Stimulated activated naive B cell treated with anti-CD40 and anti-IgM and Interleukin-4, amounts not matched to agents 10 μg/mL and 1 μg/mL and 100 μg/mL, for 72 hours (primary cell): ENCODE measurements at regions not wholly inside any gene's neighbourhood (a gene's known extent, or its start where the extent isn't known, plus 50 kb on each side); places are given as distances from the start of the nearest gene placed in this dataset.

ENCODE experiments used
- ATAC-seq, 2 donors: fragments of 150-1000 bp; cut with Tn5 transposase; replicated peaks; 2 replicates each; pipeline ENCODE4 v1.10.0; 2021; ENCODE audit warnings: moderate library complexity in 1 of 2
- DNase-seq: peaks from one replicate; pipeline ENCODE4 v3.0.0; 2021
- H3K27ac Mint-ChIP-seq: one replicate; pipeline ENCODE4 v1.8.0; 2022; ENCODE audit warnings: mild to moderate bottlenecking, mixed read lengths
- H3K27me3 Mint-ChIP-seq, 2 donors: one replicate each; pipeline ENCODE4 v1.8.0; 2022; ENCODE audit warnings: mixed read lengths in 2 of 2
- H3K36me3 Mint-ChIP-seq, 2 donors: one replicate each; pipeline ENCODE4 v1.8.0; 2022; ENCODE audit warnings: mixed read lengths in 2 of 2, mild to moderate bottlenecking in 1 of 2
- H3K4me1 Mint-ChIP-seq, 2 donors: one replicate each; pipeline ENCODE4 v1.8.0; 2022; ENCODE audit warnings: mixed read lengths in 2 of 2, mild to moderate bottlenecking in 1 of 2
- H3K4me3 Mint-ChIP-seq, 2 donors: one replicate each; pipeline ENCODE4 v1.8.0; 2022; ENCODE audit warnings: mild to moderate bottlenecking in 2 of 2, mixed read lengths in 2 of 2, moderate library complexity in 1 of 2
- H3K9me3 Mint-ChIP-seq, 2 donors: one replicate each; pipeline ENCODE4 v1.8.0; 2022; ENCODE audit warnings: mixed read lengths in 2 of 2, mild to moderate bottlenecking in 1 of 2

- H3K36me3 Mint-ChIP-seq: no peaks in the 10 kb centered on the region
- peaks cover 10 to 14% of the 10 kb centered on the region in 2 donors for H3K27me3 Mint-ChIP-seq
- no peaks in the 10 kb centered on the region for H3K9me3 Mint-ChIP-seq
- no peak overlapping the region for H3K27ac Mint-ChIP-seq
- peaks cover 2 to 5% of the 10 kb centered on the region in 2 donors for H3K4me1 Mint-ChIP-seq
- ATAC-seq (no peak), DNase-seq (no peak)
- H3K4me3 Mint-ChIP-seq: no peak overlapping the region
Measured at GRCh38 chr3:30368978-30369377, 237.4 kb upstream of the TGFBR2 start.

GRCh38 chr3:30370681-30371271, 235.6 kb upstream of the TGFBR2 start:
- DNase-seq (no peak), ATAC-seq (no peak)
- no peak overlapping the region for H3K27ac Mint-ChIP-seq
- H3K36me3 Mint-ChIP-seq: no peaks in the 10 kb centered on the region
- peaks cover 10 to 14% of the 10 kb centered on the region in 2 donors for H3K27me3 Mint-ChIP-seq
- peaks cover 2 to 5% of the 10 kb centered on the region in 2 donors for H3K4me1 Mint-ChIP-seq
- H3K4me3 Mint-ChIP-seq: no peak overlapping the region
- H3K9me3 Mint-ChIP-seq: no peaks in the 10 kb centered on the region

DNA sequence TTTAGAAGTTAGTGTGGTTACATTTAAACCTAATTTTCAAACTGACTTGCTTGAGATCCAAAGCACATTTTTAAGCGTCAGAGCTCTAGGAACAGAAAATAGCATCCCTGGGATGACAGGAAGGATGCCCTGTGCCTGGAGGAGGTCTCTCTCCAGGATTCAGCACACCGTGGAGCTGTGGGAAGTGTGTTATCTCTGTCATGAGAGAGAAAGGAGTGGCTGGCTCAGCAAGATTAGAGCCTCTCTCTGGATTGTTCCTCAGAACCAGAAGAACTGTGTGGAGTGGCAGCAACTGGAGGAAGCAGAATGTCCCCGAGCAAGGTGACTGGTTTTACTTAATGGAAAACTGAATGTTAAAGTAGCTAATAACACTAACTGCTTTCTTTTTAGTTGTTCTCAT, 233.6 kb upstream of the TGFBR2 start:
- H3K4me3 Mint-ChIP-seq: no peak overlapping the region
- no peaks in the 10 kb centered on the region for H3K9me3 Mint-ChIP-seq
- H3K27me3 Mint-ChIP-seq: peaks cover 10 to 14% of the 10 kb centered on the region in 2 donors
- H3K4me1 Mint-ChIP-seq: peaks cover 2 to 5% of the 10 kb centered on the region in 2 donors
- ATAC-seq (no peak), DNase-seq (no peak)
- no peak overlapping the region for H3K27ac Mint-ChIP-seq
- no peaks in the 10 kb centered on the region for H3K36me3 Mint-ChIP-seq

GRCh38 chr3:30384546-30385072, 221.8 kb upstream of the TGFBR2 start:
- no peak for DNase-seq
- H3K9me3 Mint-ChIP-seq: peaks cover 3 to 4% of the 10 kb centered on the region in 2 donors
- peaks cover 7 to 9% of the 10 kb centered on the region in 2 donors for H3K36me3 Mint-ChIP-seq
- ATAC-seq: no peak
- no peak overlapping the region for H3K4me3 Mint-ChIP-seq
- peaks cover 6 to 12% of the 10 kb centered on the region in 2 donors for H3K4me1 Mint-ChIP-seq
- H3K27me3 Mint-ChIP-seq: peaks cover 0 to 4% of the 10 kb centered on the region in 2 donors
- H3K27ac Mint-ChIP-seq: no peak overlapping the region

DNA sequence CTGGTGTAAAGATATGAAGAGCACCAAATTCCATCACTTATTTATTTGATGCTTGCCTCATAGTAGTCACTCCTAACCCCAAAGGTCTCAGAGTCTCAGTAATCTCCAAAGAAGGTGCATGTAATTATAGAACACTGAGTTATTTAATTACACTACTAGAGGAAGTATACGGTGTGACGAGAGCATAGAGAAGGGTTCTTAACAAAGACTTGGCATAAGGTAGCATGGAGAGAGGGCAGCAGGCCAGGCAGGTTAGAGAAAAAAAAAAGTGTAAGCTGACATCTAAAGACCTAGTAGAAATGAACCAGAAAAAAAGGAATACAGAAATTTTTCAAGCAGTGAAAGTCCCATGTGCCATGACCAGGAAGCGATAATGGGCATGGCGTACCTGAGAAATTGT, 213.3 kb upstream of the TGFBR2 start:
- no peak overlapping the region for H3K4me3 Mint-ChIP-seq
- H3K9me3 Mint-ChIP-seq: peaks cover 0 to 3% of the 10 kb centered on the region in 2 donors
- no peak for ATAC-seq
- DNase-seq: no peak
- H3K27me3 Mint-ChIP-seq: no peaks in the 10 kb centered on the region
- peaks cover 0 to 1% of the 10 kb centered on the region in 2 donors for H3K4me1 Mint-ChIP-seq
- H3K27ac Mint-ChIP-seq: no peak overlapping the region
- no peaks in the 10 kb centered on the region for H3K36me3 Mint-ChIP-seq

DNA sequence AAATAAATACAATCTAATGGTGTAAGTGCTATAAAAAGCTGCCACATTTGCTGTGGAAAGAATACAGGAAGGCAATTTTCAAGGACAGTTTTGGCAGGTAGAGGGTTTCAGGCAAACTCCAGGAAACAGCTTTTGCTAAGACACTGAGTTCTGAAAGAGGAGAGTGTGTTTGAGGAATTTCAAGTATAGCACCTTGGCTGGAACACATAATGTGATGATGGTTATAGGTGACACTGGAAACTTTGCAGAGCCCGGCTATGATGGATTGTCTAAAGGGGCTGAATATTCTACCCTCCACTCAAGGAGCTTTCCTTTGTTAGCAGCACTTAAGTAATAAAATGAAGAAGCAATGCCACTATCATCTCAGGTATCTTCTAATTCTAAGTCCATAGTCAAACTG, 209.4 kb upstream of the TGFBR2 start:
- no peaks in the 10 kb centered on the region for H3K27me3 Mint-ChIP-seq
- peaks cover 0 to 3% of the 10 kb centered on the region in 2 donors for H3K9me3 Mint-ChIP-seq
- ATAC-seq: no peak
- peaks cover 0 to 6% of the 10 kb centered on the region in 2 donors for H3K4me1 Mint-ChIP-seq
- no peak overlapping the region for H3K4me3 Mint-ChIP-seq
- DNase-seq: no peak
- no peaks in the 10 kb centered on the region for H3K36me3 Mint-ChIP-seq
- H3K27ac Mint-ChIP-seq: no peak overlapping the region

- Mint-ChIP-seq H3K4me1 (peaks cover 0 to 6% of the 10 kb centered on the region in 2 donors), H3K36me3 (no peaks in the 10 kb centered on the region), H3K27me3 (no peaks in the 10 kb centered on the region), H3K9me3 (peaks cover 0 to 3% of the 10 kb centered on the region in 2 donors), H3K27ac (no peak overlapping the region), H3K4me3 (no peak overlapping the region)
- ATAC-seq: no peak
- DNase-seq: no peak
Measured at GRCh38 chr3:30399394-30400181, 206.8 kb upstream of the TGFBR2 start.

- Mint-ChIP-seq H3K27ac (no peak overlapping the region), H3K36me3 (no peaks in the 10 kb centered on the region), H3K4me3 (no peak overlapping the region), H3K9me3 (peaks cover 0 to 2% of the 10 kb centered on the region in 2 donors), H3K4me1 (peaks cover 0 to 6% of the 10 kb centered on the region in 2 donors), H3K27me3 (no peaks in the 10 kb centered on the region)
- DNase-seq: no peak
- ATAC-seq: no peak
Measured at GRCh38 chr3:30400926-30401325, 205.5 kb upstream of the TGFBR2 start.

DNA sequence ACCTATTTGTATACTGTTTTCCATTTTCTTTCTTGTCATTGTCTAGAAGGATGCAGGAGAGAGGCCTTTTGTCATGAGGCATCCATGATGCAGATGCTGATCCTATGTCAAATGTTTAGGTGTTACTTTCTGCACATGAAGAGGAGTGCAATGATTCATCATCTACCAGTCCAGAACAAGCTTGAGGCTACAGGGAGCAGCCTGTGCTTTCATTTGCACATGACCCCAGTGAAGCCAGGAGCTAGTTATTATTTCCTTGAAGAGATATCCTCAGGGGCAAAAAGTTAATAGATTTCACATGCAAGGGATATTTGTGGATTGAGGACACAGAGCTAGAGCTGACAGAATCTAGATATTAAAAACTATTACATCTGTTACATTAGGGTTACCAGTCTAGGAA, 204.4 kb upstream of the TGFBR2 start:
- Mint-ChIP-seq H3K27ac (no peak overlapping the region), H3K27me3 (no peaks in the 10 kb centered on the region), H3K9me3 (peaks cover 0 to 4% of the 10 kb centered on the region in 2 donors), H3K4me3 (no peak overlapping the region), H3K4me1 (peaks cover 0 to 6% of the 10 kb centered on the region in 2 donors), H3K36me3 (no peaks in the 10 kb centered on the region)
- ATAC-seq (no peak), DNase-seq (no peak)

DNA sequence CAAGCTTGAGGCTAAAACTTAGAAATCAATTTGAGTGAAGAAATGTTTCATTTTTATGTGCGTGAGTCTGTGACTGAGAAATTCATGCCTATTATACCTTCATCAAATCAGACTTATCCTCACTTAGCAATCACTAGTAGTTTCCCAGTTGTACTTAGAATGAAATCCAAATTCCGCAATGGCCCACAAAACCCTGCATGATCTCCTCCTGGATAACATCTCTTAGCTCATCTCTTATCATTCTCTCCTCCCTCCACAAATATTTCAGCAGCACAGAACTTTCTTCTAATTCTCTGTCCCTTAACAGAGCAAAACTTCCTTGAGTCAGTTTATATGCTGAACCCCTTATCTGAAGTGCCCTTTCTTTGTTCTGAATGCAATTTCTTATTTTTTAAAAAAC, 198.8 kb upstream of the TGFBR2 start:
- peaks cover 16 to 17% of the 10 kb centered on the region in 2 donors for H3K9me3 Mint-ChIP-seq
- no peaks in the 10 kb centered on the region for H3K27me3 Mint-ChIP-seq
- H3K27ac Mint-ChIP-seq: no peak overlapping the region
- ATAC-seq (no peak), DNase-seq (no peak)
- H3K4me3 Mint-ChIP-seq: no peak overlapping the region
- no peaks in the 10 kb centered on the region for H3K4me1 Mint-ChIP-seq
- peaks cover 9 to 13% of the 10 kb centered on the region in 2 donors for H3K36me3 Mint-ChIP-seq

GRCh38 chr3:30408105-30408557, 198.3 kb upstream of the TGFBR2 start:
- Mint-ChIP-seq H3K27ac (no peak overlapping the region), H3K36me3 (peaks cover 9 to 13% of the 10 kb centered on the region in 2 donors), H3K4me3 (no peak overlapping the region), H3K27me3 (no peaks in the 10 kb centered on the region), H3K9me3 (peaks cover 16 to 17% of the 10 kb centered on the region in 2 donors), H3K4me1 (no peaks in the 10 kb centered on the region)
- ATAC-seq: no peak
- no peak for DNase-seq

GRCh38 chr3:30418443-30418842, 188.0 kb upstream of the TGFBR2 start:
- DNase-seq (no peak), ATAC-seq (no peak)
- Mint-ChIP-seq H3K27me3 (no peaks in the 10 kb centered on the region), H3K4me3 (no peak overlapping the region), H3K27ac (no peak overlapping the region), H3K36me3 (no peaks in the 10 kb centered on the region), H3K9me3 (peaks cover 0 to 3% of the 10 kb centered on the region in 2 donors), H3K4me1 (peaks cover 3 to 5% of the 10 kb centered on the region in 2 donors)

GRCh38 chr3:30421266-30421665, 185.1 kb upstream of the TGFBR2 start:
- Mint-ChIP-seq H3K27me3 (no peaks in the 10 kb centered on the region), H3K4me3 (no peak overlapping the region), H3K27ac (no peak overlapping the region), H3K9me3 (peaks cover 0 to 3% of the 10 kb centered on the region in 2 donors), H3K36me3 (no peaks in the 10 kb centered on the region), H3K4me1 (peaks cover 3 to 5% of the 10 kb centered on the region in 2 donors)
- ATAC-seq (no peak), DNase-seq (no peak)

DNA sequence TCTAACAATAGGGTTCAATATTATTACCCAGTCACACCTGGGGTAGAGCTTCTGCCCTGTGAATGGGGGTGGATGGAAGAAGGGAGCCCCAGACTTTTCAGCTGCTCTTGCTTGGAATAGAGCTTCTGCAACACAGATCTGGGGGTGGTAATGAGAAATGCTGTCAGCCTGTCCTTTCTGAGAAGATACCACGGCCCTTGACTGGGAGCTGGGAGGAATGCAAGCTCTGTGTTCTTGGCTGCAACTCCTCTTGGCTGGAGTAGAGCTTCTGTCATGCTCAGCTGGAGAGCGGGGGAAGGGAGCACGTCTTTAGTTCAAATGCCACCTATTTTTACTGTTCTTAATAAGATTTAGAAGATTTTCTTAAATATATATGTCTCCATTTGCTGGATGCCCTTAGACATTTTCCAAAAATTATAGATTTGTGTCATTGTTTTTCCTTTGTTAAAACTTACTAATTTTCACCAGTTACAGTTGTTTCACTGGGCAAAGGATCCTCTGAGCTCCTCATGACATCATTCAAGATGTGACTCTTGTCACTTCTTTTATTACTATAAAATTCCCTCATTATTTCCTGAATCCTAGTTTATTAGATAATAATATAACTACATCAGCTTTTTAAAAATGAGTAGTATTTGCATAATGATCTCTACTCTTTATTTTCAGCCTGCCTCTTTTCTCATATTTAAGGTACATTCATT, 180.0 kb upstream of the TGFBR2 start:
- Mint-ChIP-seq H3K4me3 (no peak overlapping the region), H3K36me3 (peaks cover 0 to 2% of the 10 kb centered on the region in 2 donors), H3K27ac (no peak overlapping the region), H3K4me1 (peaks cover under 1 to 3% of the 10 kb centered on the region in 2 donors), H3K27me3 (no peaks in the 10 kb centered on the region), H3K9me3 (no peaks in the 10 kb centered on the region)
- ATAC-seq (no peak), DNase-seq (no peak)
